C4-2B (cell line): ENCODE measurements at regions not wholly inside any gene's neighbourhood (a gene's known extent, or its start where the extent isn't known, plus 50 kb on each side); places are given as distances from the start of the nearest gene placed in this dataset.

ENCODE experiments used
- ZFX ChIP-seq: fragments of 450-650 bp; IDR thresholded peaks from 2 replicates; pipeline ENCODE4 v1.6.1; 2017
- TF ChIP-seq, protein P1 (sequence below): fragments of 450-650 bp; conservative IDR thresholded peaks from 2 replicates; pipeline ENCODE4 v1.5.1; 2017; ENCODE audit warnings: mild to moderate bottlenecking

DNA sequence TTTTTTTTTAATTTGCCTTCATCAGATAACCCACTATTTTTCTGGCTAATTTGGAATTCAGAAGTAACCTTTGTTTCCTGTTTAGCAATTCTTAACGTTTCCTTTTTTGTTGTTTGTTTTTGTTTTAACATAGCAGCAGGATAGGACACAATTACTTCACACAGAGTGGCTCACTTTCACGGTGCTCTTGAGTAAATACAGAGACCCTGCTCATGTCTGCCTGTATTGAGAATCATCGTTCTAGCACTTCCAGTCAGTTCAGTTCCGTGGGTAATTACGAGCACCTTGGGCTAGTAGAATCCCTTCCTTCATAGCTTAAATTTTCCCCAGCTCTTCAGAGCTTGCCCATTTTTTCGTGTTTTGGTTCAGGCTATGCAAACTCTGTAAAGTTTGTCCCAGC, 1225.4 kb upstream of the LRRTM1 start:
- TF ChIP-seq, protein P1, sequence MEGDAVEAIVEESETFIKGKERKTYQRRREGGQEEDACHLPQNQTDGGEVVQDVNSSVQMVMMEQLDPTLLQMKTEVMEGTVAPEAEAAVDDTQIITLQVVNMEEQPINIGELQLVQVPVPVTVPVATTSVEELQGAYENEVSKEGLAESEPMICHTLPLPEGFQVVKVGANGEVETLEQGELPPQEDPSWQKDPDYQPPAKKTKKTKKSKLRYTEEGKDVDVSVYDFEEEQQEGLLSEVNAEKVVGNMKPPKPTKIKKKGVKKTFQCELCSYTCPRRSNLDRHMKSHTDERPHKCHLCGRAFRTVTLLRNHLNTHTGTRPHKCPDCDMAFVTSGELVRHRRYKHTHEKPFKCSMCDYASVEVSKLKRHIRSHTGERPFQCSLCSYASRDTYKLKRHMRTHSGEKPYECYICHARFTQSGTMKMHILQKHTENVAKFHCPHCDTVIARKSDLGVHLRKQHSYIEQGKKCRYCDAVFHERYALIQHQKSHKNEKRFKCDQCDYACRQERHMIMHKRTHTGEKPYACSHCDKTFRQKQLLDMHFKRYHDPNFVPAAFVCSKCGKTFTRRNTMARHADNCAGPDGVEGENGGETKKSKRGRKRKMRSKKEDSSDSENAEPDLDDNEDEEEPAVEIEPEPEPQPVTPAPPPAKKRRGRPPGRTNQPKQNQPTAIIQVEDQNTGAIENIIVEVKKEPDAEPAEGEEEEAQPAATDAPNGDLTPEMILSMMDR, result no peak
- no peak for TF ChIP-seq ZFX
